RWPE2 (cell line): ENCODE measurements at regions not wholly inside any gene's neighbourhood (a gene's known extent, or its start where the extent isn't known, plus 50 kb on each side); places are given as distances from the start of the nearest gene placed in this dataset.
"Not testable (repeated sequence)": the region's sequence is repeated elsewhere in the genome, so short reads cannot be mapped to it uniquely, and the experiment has no call there.

ENCODE experiments used
- ATAC-seq: fragments of 200-7000 bp; cut with Tn5 transposase; 3 replicates; pipeline ENCODE4 v1.9.1; 2021; ENCODE audit warnings: low read depth
- DNase-seq: peaks from one replicate; pipeline ENCODE4 v3.0.0-alpha.2; 2020; ENCODE audit warnings: low spot score
- H3K27ac ChIP-seq: fragments of 450-650 bp; 2 replicates; pipeline ENCODE4 v1.5.1; 2017; ENCODE audit warnings: mild to moderate bottlenecking; ENCODE audit not compliant: poor library complexity, severe bottlenecking
- H3K27me3 ChIP-seq: fragments of 250-450 bp; sonication (Bioruptor Pico); 2 replicates; pipeline ENCODE4 v1.5.1; 2021; ENCODE audit warnings: mild to moderate bottlenecking, moderate library complexity; ENCODE audit not compliant: insufficient read depth, poor library complexity, severe bottlenecking
- H3K36me3 ChIP-seq: fragments of 250-450 bp; sonication (Bioruptor Pico); 2 replicates; pipeline ENCODE4 v1.5.1; 2020; ENCODE audit warnings: low read depth, mild to moderate bottlenecking, moderate library complexity
- H3K4me1 ChIP-seq: fragments of 250-450 bp; sonication (Bioruptor Pico); 2 replicates; pipeline ENCODE4 v1.5.1; 2021; ENCODE audit warnings: mild to moderate bottlenecking, moderate library complexity; ENCODE audit not compliant: insufficient read depth, poor library complexity, severe bottlenecking
- H3K4me3 ChIP-seq: fragments of 250-450 bp; sonication (Bioruptor Pico); 2 replicates; pipeline ENCODE4 v1.5.1; 2021; ENCODE audit warnings: mild to moderate bottlenecking, moderate library complexity; ENCODE audit not compliant: severe bottlenecking
- H3K9me3 ChIP-seq: fragments of 250-450 bp; sonication (Bioruptor Pico); 2 replicates; pipeline ENCODE4 v1.5.1; 2021; ENCODE audit warnings: mild to moderate bottlenecking, moderate library complexity; ENCODE audit not compliant: severe bottlenecking
- CTCF ChIP-seq: fragments of 450-650 bp; IDR thresholded peaks from one replicate; pipeline ENCODE4 v1.5.1; 2017; ENCODE audit warnings: mild to moderate bottlenecking, moderate library complexity; ENCODE audit not compliant: poor library complexity, severe bottlenecking

GRCh38 chr15:69562116-69562515 lies 109.5 kb downstream of the RPLP1 start:
- no peaks in the 10 kb centered on the region for H3K9me3 ChIP-seq
- DNase-seq (no peak), ATAC-seq (no peak)

GRCh38 chr15:69562564-69562963 lies 109.9 kb downstream of the RPLP1 start:
- Histone ChIP-seq H3K4me3 (no peak overlapping the region), H3K9me3 (no peaks in the 10 kb centered on the region), H3K36me3 (no peaks in the 10 kb centered on the region), H3K27ac (no peak overlapping the region), H3K27me3 (no peaks in the 10 kb centered on the region), H3K4me1 (peaks cover 19% of the 10 kb centered on the region)
- ATAC-seq (no peak), DNase-seq (no peak)
- no peak for TF ChIP-seq CTCF

More at GRCh38 chr15:69562116-69562515, 109.5 kb downstream of the RPLP1 start:
- Histone ChIP-seq H3K27me3 (no peaks in the 10 kb centered on the region), H3K27ac (no peak overlapping the region), H3K4me1 (peaks cover 22% of the 10 kb centered on the region), H3K36me3 (no peaks in the 10 kb centered on the region), H3K4me3 (no peak overlapping the region)
- TF ChIP-seq CTCF = no peak

- Histone ChIP-seq H3K9me3 (no peaks in the 10 kb centered on the region), H3K4me1 (peaks cover 21% of the 10 kb centered on the region), H3K4me3 (no peak overlapping the region), H3K36me3 (no peaks in the 10 kb centered on the region), H3K27me3 (no peaks in the 10 kb centered on the region), H3K27ac (no peak overlapping the region)
- ATAC-seq = no peak
- TF ChIP-seq CTCF = no peak
- DNase-seq = no peak
These were observed 112.5 kb downstream of the RPLP1 start for GRCh38 chr15:69565066-69565655.

GRCh38 chr15:69567238-69567760 lies 114.7 kb downstream of the RPLP1 start:
- H3K4me3 ChIP-seq, DNase-seq, H3K27me3 ChIP-seq, H3K27ac ChIP-seq, H3K9me3 ChIP-seq, ATAC-seq, H3K36me3 ChIP-seq: not testable (repeated sequence)
- H3K4me1 ChIP-seq = peaks cover 21% of the 10 kb centered on the region

GRCh38 chr15:69568173-69569009 lies 115.8 kb downstream of the RPLP1 start:
- DNase-seq (no peak), ATAC-seq (peak; percentile 92)
- Histone ChIP-seq H3K36me3 (no peaks in the 10 kb centered on the region), H3K27me3 (no peaks in the 10 kb centered on the region), H3K9me3 (no peaks in the 10 kb centered on the region), H3K4me1 (peaks cover 21% of the 10 kb centered on the region), H3K27ac (no peak overlapping the region), H3K4me3 (no peak overlapping the region)
- TF ChIP-seq CTCF = no peak
